GM21381 (cell line): ENCODE measurements at regions not wholly inside any gene's neighbourhood (a gene's known extent, or its start where the extent isn't known, plus 50 kb on each side); places are given as distances from the start of the nearest gene placed in this dataset.
"Not testable (repeated sequence)": the region's sequence is repeated elsewhere in the genome, so short reads cannot be mapped to it uniquely, and the experiment has no call there.

Experiments used
- ATAC-seq: cut with Tn5 transposase; IDR thresholded peaks from one replicate; pipeline ENCODE4 v1.9.1; 2021; ENCODE audit warnings: mild to moderate bottlenecking, moderate library complexity; ENCODE audit not compliant: unreplicated experiment

DNA sequence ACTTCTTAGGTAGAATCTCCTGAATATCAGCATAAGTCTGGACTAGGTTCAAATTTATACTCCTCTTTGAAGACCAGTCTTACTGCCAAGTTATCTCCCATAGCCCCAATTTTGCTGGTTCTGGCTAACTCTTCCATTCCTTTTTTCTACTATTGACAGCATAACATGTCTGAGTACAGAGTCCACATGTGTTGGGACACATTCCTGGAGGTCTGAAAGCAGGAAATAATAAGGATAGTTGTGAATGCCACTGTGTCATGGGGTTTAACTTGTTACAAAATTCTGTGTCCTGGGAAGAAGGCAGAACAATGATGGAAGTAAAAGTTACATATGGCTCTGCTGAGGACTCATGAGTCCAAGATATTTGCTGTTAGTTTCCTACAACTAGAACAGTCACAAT, 57.4 kb upstream of the ZBTB20 start:
- no peak for ATAC-seq

DNA sequence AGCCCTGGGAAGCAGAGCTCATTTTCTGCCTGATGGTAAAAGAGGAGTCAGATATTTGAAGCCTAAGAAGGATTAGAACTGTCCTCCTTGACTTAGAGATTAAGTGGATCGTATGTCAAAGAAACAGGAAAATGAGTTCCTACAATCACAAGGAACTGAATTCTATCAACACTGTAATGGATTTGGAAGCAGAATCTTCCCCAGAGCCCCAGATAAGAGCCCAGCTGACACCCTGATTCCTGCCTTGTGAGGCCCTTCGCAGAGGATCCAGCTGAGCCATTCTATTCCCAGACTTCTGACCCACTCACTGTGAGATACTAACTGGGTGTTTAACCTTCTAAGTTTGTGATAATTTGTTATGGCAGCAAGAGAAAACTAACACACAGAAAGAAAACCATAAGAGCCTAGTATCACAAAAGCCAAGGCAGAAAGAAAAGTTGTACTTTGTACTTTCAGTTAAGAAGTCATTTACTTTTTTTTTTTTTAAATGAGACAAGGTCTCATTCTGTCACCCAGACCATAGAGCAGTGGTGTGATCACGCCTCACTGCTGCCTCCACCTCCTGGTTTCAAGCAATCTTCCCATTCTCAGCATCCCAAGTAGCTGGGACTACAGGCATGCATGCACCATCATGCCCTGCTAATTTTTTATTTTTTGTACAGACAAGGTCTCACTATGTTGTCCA, 61.1 kb upstream of the ZBTB20 start:
- ATAC-seq, result no peak

DNA sequence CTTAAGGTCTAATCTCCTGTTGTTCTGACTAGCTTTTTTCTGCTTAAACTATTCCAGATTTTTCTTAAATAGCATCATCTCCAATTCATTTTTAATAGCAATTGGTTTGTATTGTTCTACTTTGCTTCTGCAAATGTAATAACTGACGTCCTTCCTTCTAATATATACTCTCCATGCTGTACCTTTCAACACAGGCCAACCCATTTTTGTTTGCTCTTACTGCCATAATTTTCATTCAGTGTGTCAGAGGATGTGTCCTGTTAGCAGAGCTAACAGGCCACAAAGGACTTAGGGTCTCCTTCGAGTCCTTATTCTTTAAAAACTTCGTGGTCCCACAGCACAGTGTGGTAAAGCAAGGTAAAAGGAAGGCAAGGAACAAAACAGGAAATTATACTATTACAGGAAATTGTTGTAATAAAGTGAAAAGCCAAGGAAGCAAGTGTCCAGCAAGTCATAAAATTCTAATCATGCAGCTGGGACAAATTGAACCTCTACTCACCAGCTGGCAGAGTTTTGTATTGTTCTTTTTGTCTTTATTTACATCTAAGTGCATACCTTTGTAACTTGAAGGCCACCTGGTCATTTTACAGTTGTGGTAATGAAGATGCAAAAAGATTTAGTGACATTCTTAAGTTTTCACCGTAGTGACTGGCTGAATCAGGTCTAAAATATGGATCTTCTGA, 64.9 kb upstream of the ZBTB20 start:
- no peak for ATAC-seq

DNA sequence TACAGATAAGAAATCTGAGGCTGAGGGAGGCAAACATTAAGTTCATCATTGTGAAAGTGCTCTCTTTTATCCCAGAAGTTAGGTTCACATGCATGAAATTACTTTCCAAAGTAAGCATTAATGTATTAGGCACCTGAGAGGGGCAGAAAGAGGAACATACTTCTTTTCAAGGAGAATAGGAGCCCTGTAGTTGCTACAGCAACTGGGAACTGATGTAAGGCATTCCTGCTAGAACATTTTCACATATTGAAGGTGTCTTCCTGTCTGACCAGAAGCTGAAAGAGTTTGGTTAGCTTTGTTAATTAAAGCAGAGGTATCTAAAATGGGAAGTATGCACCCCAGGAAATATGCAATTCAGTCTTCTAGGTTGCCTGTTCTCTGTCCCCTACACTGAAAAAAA, 65.5 kb upstream of the ZBTB20 start:
- no peak for ATAC-seq

DNA sequence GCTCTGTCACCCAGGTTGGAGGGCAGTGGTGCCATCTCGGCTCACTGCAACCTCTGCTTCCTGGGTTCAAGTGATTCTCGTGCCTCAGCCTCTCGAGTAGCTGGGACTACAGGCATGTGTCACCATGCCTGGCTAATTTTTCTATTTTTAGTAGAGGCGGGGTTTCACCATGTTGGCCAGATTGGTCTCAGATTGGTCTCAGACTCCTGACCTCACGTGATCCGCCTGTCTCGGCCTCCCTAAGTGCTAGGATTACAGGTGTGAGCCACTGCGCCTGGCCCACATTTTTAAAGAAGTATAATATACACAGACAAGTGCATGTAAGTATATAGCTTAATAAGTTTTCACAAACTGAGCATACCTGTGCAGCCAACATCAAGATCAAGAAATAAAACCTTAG, 66.0 kb upstream of the ZBTB20 start:
- not testable (repeated sequence) for ATAC-seq

DNA sequence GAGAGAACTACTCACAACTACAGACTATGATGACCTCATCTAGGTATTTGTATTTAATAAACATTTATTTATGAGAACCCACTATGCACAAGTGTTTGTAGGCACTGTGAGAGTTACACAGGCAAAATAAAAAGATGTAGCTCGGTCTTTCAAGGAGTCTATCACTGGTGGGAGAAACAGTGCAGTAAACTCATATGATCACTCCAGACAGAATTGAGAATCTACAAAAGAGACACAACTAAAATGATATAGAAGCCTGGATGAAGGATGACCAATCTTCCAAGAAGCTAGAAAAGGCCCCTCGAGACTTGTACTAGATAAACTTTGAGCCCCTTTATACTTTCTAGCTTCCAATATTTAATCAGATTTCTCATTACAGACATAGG, 70.2 kb upstream of the ZBTB20 start:
- no peak for ATAC-seq

DNA sequence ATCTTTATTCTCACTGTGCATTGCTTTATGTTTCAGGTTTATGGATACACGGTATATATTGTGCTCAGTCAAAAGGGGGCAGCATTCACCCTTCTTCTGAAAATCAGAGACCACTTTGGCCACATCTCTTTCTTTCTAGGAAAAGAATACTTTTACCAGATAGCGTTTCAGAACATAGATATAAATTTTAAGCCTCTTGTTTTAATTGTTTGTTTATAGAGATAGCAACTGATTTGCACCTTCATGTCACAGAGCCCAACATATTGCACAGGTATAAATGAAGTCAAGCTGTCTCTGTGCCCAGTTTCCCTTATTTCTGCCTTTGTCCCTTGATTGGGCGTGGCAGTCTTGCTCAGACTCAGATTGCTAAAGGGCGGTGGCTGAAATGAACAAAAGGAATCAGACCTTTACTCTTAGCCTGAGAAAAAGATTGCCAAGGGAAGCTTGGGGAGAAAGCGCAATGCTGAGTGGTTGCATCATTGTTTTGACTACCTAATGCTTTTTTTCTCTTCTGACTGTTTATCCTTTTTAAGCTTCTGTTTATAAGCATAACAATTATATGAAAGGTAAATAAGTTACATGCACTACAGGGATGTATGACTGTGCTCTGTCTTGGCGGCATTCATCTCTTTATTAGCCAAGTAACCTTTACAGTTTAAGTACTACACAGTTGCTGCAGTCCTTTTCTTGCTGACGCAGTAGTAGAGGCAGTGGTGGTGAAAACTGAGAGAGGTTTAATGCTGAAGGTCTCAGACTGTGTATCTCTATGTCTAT, 70.8 kb upstream of the ZBTB20 start:
- ATAC-seq, result no peak

DNA sequence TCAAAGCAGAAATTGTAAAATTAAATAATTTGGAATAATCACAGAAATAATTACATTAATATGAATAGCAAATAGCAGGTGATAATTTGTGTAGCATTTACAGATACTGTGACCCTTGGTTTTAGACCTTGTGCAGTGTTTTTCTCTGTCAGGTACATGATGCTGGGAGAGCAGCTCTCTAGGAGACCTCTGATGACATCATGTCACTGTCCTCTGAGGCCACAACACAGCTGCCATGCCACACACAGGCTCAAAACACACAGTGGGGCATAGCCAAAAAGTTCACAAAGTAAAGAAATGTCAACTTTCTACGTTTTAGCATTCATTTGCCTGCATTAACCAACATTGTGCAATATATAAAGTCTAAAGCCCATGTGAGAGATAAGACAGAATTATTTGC, 71.8 kb upstream of the ZBTB20 start:
- no peak for ATAC-seq

DNA sequence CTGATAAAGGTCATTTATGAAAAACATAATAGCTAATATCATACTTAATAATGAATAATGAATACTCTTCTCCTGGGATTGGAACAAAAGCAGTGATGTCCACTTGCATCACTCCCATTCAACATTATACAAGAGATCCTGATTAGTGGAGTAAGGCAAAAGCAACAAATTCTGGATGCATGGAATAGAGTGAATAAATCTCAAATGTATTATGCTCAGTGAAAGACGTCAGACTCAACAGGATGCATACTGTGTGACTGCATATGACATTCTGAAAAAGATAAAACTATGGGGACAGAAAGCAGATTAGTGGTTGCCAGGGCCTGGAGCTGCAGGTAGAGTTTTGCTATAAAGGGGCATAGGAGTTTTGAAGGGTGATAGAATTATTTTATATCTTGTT, 77.6 kb upstream of the ZBTB20 start:
- ATAC-seq, result no peak

DNA sequence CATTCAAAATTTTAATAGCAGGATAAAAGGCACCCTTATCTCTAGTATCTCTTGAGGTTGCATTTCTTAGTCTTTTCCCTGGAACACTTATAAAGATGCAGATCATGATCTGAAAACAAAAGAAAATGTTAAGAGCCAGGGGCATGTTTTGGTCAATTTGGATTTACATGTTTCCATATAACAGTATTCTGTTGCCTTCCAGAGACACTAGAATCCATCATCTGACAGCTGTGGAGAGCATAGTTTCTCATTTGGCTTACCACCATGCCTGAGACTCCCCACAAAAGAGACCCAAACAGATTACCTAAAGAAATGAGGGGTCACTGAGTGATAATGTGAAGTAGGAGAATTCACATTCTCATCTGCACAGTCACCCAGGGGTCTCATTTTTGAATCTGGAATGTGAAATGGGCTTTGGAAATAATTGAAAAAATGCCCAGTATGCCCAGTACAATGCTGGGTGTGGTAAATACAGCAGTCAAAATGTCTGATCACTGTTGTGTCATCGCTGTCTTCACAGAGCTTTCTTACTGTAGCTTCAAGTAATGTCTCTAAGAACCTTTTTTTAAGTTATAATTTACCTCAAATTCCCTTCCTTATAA, 79.9 kb upstream of the ZBTB20 start:
- no peak for ATAC-seq

DNA sequence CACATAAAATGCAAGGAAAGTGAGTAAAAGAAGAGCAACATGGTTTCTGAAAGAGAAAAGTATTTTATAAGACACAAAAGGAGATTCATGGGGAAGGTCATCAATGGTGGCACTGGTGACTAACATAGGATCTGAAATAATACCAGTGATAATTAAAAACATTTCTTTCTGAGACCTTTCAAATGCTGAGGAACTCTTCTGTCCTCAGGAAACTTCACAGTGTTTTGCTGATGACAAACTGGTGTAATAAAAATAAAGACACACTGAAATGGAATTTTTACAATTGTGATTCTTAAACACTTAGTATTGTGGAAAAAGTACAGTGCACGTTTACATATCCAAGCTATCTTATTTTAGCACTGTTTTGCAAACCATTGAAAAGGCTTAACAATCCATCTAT, 80.4 kb upstream of the ZBTB20 start:
- ATAC-seq, result no peak

DNA sequence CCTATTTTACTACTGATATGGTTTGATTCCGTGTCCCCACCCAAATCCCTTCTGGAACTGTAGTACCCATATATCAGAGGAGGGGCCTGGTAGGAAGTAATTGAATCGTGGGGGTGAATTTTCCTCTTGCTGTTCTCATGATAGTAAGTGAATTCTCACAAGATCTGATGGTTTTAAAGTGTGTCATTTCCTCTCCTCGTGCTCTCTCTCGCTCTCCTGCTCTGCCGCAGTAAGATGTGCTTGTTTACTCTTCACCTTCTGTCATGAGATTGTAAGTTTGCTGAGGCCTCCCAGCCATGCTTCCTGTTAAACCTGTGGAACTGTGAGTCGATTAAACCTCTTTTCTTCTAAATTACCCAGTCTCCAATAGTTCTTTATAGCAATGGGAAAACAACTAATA, 81.2 kb upstream of the ZBTB20 start:
- ATAC-seq, result no peak

DNA sequence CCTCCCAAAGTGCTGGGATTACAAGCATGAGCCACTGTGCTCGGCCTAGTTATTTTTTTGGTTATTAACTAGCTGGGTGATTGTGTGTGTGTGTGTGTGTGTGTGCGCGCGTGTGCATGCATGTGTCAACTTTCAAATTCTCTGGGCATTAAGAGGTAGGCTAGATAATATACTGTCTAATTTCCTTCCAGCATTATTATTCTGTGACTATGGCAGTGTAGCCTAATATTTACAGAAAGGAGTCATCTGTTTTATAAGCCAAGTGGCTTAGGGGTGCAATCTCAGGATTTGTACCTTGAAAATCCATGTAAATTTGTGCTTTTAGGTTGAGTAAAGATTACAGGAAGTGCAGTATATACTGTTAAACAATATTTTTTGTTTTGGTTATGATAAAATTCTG, 85.1 kb upstream of the ZBTB20 start:
- ATAC-seq, result no peak

DNA sequence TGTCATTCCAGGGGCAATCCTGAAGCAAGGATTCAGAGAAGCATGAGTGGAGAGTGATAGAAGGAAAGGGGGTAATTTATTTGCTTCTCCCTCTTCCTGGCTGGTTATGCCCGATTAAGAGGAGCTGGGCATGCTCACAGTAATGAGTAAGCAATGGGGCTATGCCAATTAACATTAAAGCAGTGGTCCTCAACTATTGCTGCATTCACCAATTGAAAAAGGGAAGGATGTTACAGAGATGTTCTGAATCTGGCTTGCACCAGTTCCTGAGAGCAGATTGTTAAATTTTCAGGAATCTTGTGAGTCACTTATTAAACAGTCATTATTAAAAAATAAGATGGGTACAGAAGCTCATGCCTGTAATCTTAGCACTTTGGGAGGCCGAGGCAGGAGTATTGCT, 85.9 kb upstream of the ZBTB20 start:
- no peak for ATAC-seq

DNA sequence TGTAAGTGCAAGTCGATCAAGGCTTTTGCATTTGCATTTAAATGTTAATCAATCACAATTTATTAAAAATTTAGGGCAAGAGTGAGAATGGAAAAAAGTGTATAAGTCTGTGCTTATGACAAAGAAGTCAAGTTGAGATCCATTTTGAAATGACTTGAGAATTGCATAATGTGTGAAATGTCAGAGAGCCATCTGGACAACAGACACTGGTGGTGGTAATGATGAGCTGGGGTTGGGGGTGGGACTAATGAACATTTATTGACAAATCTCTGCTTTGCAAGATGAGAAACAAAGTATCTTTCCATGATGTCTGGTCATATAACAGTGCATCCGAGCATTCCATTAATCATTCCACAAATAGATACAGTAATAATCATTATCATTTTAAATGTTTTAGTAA, 89.4 kb upstream of the ZBTB20 start:
- no peak for ATAC-seq

DNA sequence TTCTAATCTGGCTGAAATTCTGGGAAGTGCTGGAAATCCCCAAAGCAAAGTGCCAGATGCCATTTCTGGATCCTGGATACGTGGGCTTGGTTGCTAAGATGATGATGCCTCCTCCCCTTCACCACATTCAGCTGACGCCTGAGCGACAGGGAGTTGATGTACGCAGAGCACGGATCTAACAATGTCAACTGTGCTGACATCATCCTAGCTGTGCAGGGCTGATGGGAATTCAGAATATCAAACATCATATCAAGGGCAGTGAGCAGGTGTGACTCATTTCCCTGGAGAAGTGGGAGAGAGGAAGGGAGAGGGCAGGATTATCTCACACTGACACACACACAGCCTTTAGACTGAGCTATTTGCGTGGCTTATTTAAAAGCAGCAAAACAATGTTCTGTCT, 92.6 kb upstream of the ZBTB20 start:
- ATAC-seq, result no peak

DNA sequence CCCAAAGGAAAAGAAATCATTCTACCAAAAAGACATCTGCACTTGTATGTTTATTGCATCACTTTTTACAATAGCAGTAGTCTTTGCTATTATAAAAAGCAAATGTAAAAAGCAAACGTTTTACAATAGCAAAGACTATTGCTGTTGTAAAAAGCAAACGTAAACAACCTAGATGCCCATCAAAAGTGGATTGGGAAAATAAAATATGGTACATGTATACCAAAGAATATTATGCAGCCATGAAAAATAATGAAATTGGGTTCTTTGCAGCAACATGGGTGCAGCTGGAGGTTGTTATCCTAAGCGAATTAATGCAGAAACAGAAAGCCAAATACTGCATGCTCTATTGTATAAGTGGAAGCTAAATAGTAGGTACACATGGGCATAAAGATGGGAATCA, 97.3 kb upstream of the ZBTB20 start:
- ATAC-seq, result no peak

DNA sequence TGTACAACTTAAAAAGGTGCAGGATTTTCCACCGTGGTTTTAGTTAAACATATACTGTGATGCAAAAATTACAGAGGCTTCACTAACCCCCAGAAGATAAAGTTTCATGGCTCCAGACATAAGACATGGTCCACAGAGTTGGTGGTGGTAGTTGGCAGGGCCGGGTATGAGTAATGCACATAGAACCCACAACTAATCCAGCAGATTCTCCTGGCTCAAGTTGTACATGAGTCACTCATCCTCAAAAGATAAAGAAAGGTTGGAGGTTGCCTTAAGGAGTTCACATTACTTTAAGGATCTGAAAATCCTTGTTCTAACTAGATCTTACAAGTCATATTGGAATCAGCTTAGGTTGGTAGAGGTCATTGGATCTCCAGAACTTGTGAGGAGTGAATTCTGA, 98.3 kb upstream of the ZBTB20 start:
- no peak for ATAC-seq

DNA sequence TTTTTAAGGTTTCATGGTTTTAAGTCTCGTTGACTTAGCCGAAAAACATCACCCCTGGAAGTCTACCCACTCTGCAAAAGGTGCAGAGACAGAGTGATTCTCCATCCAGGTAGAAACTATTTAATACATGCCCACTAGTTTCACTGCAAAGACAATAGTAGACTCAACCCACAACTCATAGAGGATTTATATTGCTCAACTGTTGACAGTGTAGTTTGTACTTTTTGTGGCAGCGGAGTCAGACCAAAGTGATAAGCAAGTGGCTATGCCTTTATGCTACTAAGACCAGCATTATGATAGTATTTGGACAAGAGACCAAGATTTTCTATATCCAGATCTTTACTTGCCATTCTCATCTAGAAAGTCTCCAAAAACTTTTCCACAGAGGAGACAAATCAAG, 98.8 kb upstream of the ZBTB20 start:
- ATAC-seq, result no peak

DNA sequence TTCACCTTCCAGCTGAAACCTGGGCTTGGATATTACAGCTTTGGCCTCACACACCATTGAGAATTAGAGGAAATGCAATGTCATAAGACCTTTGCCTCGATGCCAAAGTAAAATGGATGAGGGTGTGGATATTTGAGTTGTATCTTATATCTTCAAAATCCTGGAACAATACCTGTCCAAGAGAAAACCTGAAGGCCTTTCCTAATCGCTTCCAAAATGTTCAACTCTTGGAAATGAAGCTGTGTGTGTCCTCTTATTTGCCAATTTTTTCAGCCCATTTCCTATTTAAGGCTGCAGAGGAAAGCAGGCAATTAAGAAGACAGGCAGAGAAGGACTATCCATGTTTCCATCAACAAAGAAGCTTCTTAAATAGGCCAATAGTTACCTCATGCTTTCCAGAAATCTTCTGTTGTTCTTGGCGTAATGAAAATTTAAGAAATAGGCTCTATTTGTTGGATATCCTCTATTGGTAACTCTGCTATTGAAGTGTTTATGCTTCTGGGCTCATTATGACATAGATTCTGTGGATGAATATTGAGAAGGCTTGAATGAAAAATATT, 99.5 kb upstream of the ZBTB20 start:
- ATAC-seq, result no peak

DNA sequence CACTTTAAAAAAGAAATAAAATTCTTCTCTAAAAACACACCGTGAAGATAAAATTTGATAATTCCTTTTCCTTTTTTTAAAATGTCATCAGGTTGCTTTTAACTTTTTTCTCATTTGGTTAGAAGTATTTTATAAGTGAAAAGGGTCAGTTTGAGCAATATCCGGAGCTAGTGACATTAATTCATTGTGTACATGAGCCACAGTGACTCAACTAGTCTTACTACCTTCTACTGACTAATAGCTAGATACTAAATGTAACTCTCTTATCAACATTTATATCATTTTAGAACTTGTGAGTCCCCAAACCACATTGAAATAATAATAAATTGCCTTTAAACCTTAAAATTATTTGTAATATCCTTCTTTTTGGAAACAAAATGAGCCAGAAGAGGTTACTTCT, 101.2 kb upstream of the ZBTB20 start:
- no peak for ATAC-seq

DNA sequence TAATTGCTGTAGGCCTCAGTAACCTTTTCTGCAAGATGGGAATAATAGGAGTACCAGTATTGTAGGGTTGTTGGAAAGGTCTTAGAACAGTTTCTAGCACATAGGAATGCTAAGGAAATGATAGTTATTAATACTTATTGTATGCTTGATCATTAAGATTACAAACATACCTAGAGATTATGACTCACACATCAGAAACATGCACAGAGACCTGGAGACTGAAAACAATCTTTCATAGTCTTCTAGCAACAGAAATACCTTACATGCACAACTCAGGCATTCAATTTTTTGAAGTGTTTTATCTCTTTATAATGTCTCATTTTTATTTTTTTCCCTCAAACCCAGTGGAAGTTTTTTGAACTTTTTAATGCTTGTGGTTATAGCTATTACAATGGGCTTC, 104.4 kb upstream of the ZBTB20 start:
- ATAC-seq, result no peak
